H1 (cell line): ENCODE measurements at regions not wholly inside any gene's neighbourhood (a gene's known extent, or its start where the extent isn't known, plus 50 kb on each side); places are given as distances from the start of the nearest gene placed in this dataset.

ENCODE experiments used
- CTCF ChIA-PET: fragments of 300-600 bp; sonication (Branson Sonifier 250); formaldehyde crosslinking; loops from one replicate; lab custom pipeline; 2021; ENCODE audit not compliant: partially characterized antibody; lab: Charles Lee
- POLR2A ChIA-PET: fragments of 300-600 bp; sonication (Branson Sonifier 250); formaldehyde crosslinking; loops from one replicate; lab custom pipeline; 2021; ENCODE audit warnings: inconsistent platforms; ENCODE audit not compliant: partially characterized antibody; lab: Charles Lee
- DNase-seq, 2 experiments: peaks; one replicate each; pipeline versions ENCODE4 v3.0.0 to v3.0.0-alpha.2; 2010 to 2022; ENCODE audit warnings: low spot score in 2 of 2, low read depth in 1 of 2, mixed read lengths in 1 of 2
- FAIRE-seq: peaks from 2 replicates; lab custom pipeline; 2011; peaks lifted over from hg19 to GRCh38; lab: Jason Lieb, UNC
- H2AFZ ChIP-seq: 2 replicates; pipeline ENCODE4 v1.8.1; 2012; ENCODE audit warnings: low read length, inconsistent platforms
- H2AK5ac ChIP-seq: 2 replicates; pipeline ENCODE4 v1.6.1; 2013; ENCODE audit warnings: low read depth, low read length
- H2BK120ac ChIP-seq: replicated peaks from 2 replicates; pipeline ENCODE3; 2013; ENCODE audit warnings: low read depth, low read length, inconsistent platforms
- H2BK12ac ChIP-seq: 2 replicates; pipeline ENCODE4 v1.6.1; 2013; ENCODE audit warnings: low read depth, low read length
- H2BK15ac ChIP-seq: 2 replicates; pipeline ENCODE4 v1.6.1; 2013; ENCODE audit warnings: low read length
- H2BK20ac ChIP-seq: 2 replicates; pipeline ENCODE4 v1.6.1; 2013; ENCODE audit warnings: low read length
- H2BK5ac ChIP-seq: 2 replicates; pipeline ENCODE4 v1.6.1; 2013; ENCODE audit warnings: low read depth, low read length
- H3K14ac ChIP-seq: 2 replicates; pipeline ENCODE4 v1.6.1; 2013; ENCODE audit warnings: inconsistent platforms; ENCODE audit not compliant: insufficient read length
- H3K18ac ChIP-seq: 2 replicates; pipeline ENCODE4 v1.6.1; 2013; ENCODE audit warnings: low read length; ENCODE audit errors: extremely low read depth
- H3K23ac ChIP-seq: 2 replicates; pipeline ENCODE4 v1.6.1; 2013; ENCODE audit warnings: inconsistent platforms; ENCODE audit not compliant: insufficient read length
- H3K23me2 ChIP-seq: 2 replicates; pipeline ENCODE4 v1.6.1; 2013; ENCODE audit warnings: low read depth, low read length
- H3K27ac ChIP-seq: 2 replicates; pipeline ENCODE4 v1.6.1; 2011; ENCODE audit warnings: low read depth, low read length, inconsistent platforms
- H3K27me3 ChIP-seq, 4 experiments: replicated peaks in 1 of 4; 1 replicate in 1 of 4; 2 replicates in 3 of 4; pipeline versions ENCODE4 v1.6.1 to v1.8.1; 2011 to 2013; ENCODE audit warnings: low read length in 3 of 4, mild to moderate bottlenecking in 3 of 4, inconsistent platforms in 2 of 4, mixed read lengths in 2 of 4, moderate library complexity in 1 of 4; ENCODE audit not compliant: control insufficient read depth in 3 of 4, insufficient read depth in 3 of 4; ENCODE audit errors: extremely low read depth in 1 of 4
- H3K36me3 ChIP-seq, 4 experiments: 2 replicates each; pipeline versions ENCODE4 v1.6.1 to v1.8.1; 2011 to 2013; ENCODE audit warnings: mild to moderate bottlenecking in 4 of 4, low read length in 3 of 4, moderate library complexity in 2 of 4, control low read depth in 1 of 4, inconsistent platforms in 1 of 4; ENCODE audit not compliant: insufficient read depth in 4 of 4, control insufficient read depth in 2 of 4
- H3K4ac ChIP-seq: replicated peaks from 2 replicates; pipeline ENCODE3; 2013; ENCODE audit warnings: low read length, low read depth, mixed read lengths, inconsistent platforms; ENCODE audit not compliant: insufficient read length
- H3K4me1 ChIP-seq, 4 experiments: replicated peaks in 1 of 4; 1 replicate in 1 of 4; 2 replicates in 3 of 4; pipeline versions ENCODE4 v1.6.1 to v1.8.1; 2011 to 2013; ENCODE audit warnings: low read length in 3 of 4, inconsistent platforms in 2 of 4, mixed read lengths in 1 of 4; ENCODE audit not compliant: insufficient read depth in 4 of 4, control insufficient read depth in 3 of 4
- H3K4me2 ChIP-seq, 2 experiments: 2 replicates each; pipeline versions ENCODE4 v1.6.1 to v1.8.1; 2011 to 2013; ENCODE audit warnings: low read depth in 2 of 2, low read length in 2 of 2, control low read depth in 1 of 2, inconsistent platforms in 1 of 2, mild to moderate bottlenecking in 1 of 2; ENCODE audit not compliant: insufficient read depth in 1 of 2
- H3K4me3 ChIP-seq, 4 experiments: fragments of 200-600, 300-600 bp in 1 of 4; sonication (generic), shearing (Covaris generic), sonication (Bioruptor Twin) in 1 of 4; 2 replicates each; pipeline versions ENCODE4 v1.5.1 to v1.8.1; 2011 to 2016; ENCODE audit warnings: low read length in 4 of 4, low read depth in 3 of 4, control low read depth in 2 of 4, inconsistent platforms in 2 of 4, mild to moderate bottlenecking in 2 of 4, mixed read lengths in 1 of 4, moderate library complexity in 1 of 4; ENCODE audit not compliant: insufficient read depth in 2 of 4; ENCODE audit errors: extremely low read depth in 1 of 4
- H3K56ac ChIP-seq: replicated peaks from 2 replicates; pipeline ENCODE3; 2013; ENCODE audit warnings: low read depth, mild to moderate bottlenecking, mixed read lengths, low read length, inconsistent platforms; ENCODE audit not compliant: insufficient read length
- H3K79me1 ChIP-seq: 2 replicates; pipeline ENCODE4 v1.6.1; 2013; ENCODE audit warnings: low read depth, low read length, control low read depth
- H3K79me2 ChIP-seq, 2 experiments: 2 replicates each; pipeline versions ENCODE4 v1.6.1 to v1.8.1; 2012 to 2013; ENCODE audit warnings: low read length in 2 of 2, mild to moderate bottlenecking in 2 of 2, inconsistent platforms in 1 of 2; ENCODE audit not compliant: insufficient read depth in 2 of 2, control insufficient read depth in 1 of 2
- H3K9ac ChIP-seq, 4 experiments: replicated peaks in 1 of 4; 1 replicate in 1 of 4; 2 replicates in 3 of 4; pipeline versions ENCODE4 v1.6.1 to v1.8.1; 2011 to 2013; ENCODE audit warnings: low read depth in 3 of 4, low read length in 3 of 4, control low read depth in 2 of 4, mild to moderate bottlenecking in 2 of 4, moderate library complexity in 2 of 4, inconsistent platforms in 1 of 4; ENCODE audit errors: extremely low read depth in 1 of 4
- H3K9me3 ChIP-seq, 2 experiments: 2 replicates each; pipeline versions ENCODE4 v1.6.1 to v1.8.1; 2012 to 2013; ENCODE audit warnings: mild to moderate bottlenecking in 2 of 2, moderate library complexity in 2 of 2, control low read depth in 1 of 2, inconsistent platforms in 1 of 2, low read depth in 1 of 2, low read length in 1 of 2, mixed read lengths in 1 of 2; ENCODE audit not compliant: insufficient read depth in 2 of 2
- H4K20me1 ChIP-seq, 2 experiments: replicated peaks in 1 of 2; 2 replicates each; pipeline versions ENCODE3 to v1.8.1; 2011 to 2013; ENCODE audit warnings: inconsistent platforms in 2 of 2, low read length in 2 of 2, mild to moderate bottlenecking in 1 of 2; ENCODE audit not compliant: insufficient read depth in 2 of 2, control insufficient read depth in 1 of 2
- H4K5ac ChIP-seq: 2 replicates; pipeline ENCODE4 v1.6.1; 2013; ENCODE audit warnings: low read length, low read depth, mixed read lengths, inconsistent platforms; ENCODE audit not compliant: insufficient read length
- H4K8ac ChIP-seq: 2 replicates; pipeline ENCODE4 v1.8.0; 2013; ENCODE audit warnings: mild to moderate bottlenecking, moderate library complexity, low read length, inconsistent platforms; ENCODE audit not compliant: insufficient read depth; ENCODE audit errors: extremely low read depth
- H4K91ac ChIP-seq: replicated peaks from 2 replicates; pipeline ENCODE3; 2013; ENCODE audit warnings: low read length, mixed read lengths, inconsistent platforms; ENCODE audit not compliant: insufficient read length
- POU5F1 ChIP-seq: IDR thresholded peaks from 2 replicates; pipeline ENCODE4 v1.6.1; 2011; ENCODE audit warnings: low read depth, mild to moderate bottlenecking, low read length, moderate library complexity
- RNF2 ChIP-seq: fragments of 200-900, 300-1000 bp; sonication (generic); IDR thresholded peaks from 2 replicates; pipeline ENCODE4 v1.7.1; 2016; ENCODE audit warnings: borderline replicate concordance, low read depth, mild to moderate bottlenecking, antibody characterized with exemption, low read length; ENCODE audit not compliant: poor library complexity, severe bottlenecking; ENCODE audit errors: missing control alignments

DNA sequence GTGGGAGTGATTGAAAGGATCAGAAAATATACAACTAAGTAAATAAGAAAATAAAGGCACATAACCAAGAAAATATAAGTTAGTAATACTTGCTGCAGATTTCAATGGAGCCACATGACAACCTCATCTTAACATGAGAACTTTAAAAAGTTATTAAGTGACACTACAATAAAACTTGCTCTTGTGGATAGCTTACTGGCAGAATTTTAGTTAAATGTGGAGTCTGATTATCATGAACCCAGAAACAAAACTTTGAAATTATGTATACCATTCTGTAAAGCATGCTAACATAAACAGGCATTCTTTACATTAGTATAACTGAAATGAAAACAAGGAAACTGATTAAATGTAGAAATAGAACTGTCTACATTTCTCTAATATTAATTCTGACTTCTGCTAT lies 220.9 kb downstream of the RFPL4B start:
- Histone ChIP-seq H3K9ac (no peak overlapping the region), H3K4ac (no peak overlapping the region), H2AK5ac (no peak overlapping the region), H2AFZ (no peak overlapping the region), H3K4me1 (peaks cover 0 to 5% (median 1%) of the 10 kb centered on the region in 4 experiments; a peak in 3 of 7 replicates), H4K8ac (no peak overlapping the region), H3K27me3 (no peaks in the 10 kb centered on the region), H4K20me1 (no peaks in the 10 kb centered on the region), H3K4me2 (no peak overlapping the region), H3K23ac (no peak overlapping the region), H3K4me3 (no peak overlapping the region), H3K23me2 (no peaks in the 10 kb centered on the region), H3K27ac (no peak overlapping the region), H3K79me2 (no peaks in the 10 kb centered on the region), H4K5ac (no peak overlapping the region), H2BK12ac (no peak overlapping the region), H3K18ac (no peak overlapping the region), H2BK15ac (no peak overlapping the region), H3K56ac (no peak overlapping the region), H4K91ac (no peak overlapping the region), H2BK120ac (no peak overlapping the region), H3K14ac (no peak overlapping the region), H2BK5ac (no peak overlapping the region), H3K36me3 (no peaks in the 10 kb centered on the region), H3K79me1 (no peaks in the 10 kb centered on the region), H2BK20ac (no peak overlapping the region), H3K9me3 (no peaks in the 10 kb centered on the region; a peak in 1 of 4 replicates)
- FAIRE-seq (no peak), DNase-seq (no peak)
- ChIA-PET POLR2A (no interaction called here), CTCF (no interaction called here)
- no peak for TF ChIP-seq RNF2
- no peak for TF ChIP-seq POU5F1
